C4-2B (cell line): ENCODE measurements at regions not wholly inside any gene's neighbourhood (a gene's known extent, or its start where the extent isn't known, plus 50 kb on each side); places are given as distances from the start of the nearest gene placed in this dataset.

Experiments
- ZFX ChIP-seq: fragments of 450-650 bp; IDR thresholded peaks from 2 replicates; pipeline ENCODE4 v1.6.1; 2017
- TF ChIP-seq, protein P1 (sequence below): fragments of 450-650 bp; conservative IDR thresholded peaks from 2 replicates; pipeline ENCODE4 v1.5.1; 2017; ENCODE audit warnings: mild to moderate bottlenecking

DNA sequence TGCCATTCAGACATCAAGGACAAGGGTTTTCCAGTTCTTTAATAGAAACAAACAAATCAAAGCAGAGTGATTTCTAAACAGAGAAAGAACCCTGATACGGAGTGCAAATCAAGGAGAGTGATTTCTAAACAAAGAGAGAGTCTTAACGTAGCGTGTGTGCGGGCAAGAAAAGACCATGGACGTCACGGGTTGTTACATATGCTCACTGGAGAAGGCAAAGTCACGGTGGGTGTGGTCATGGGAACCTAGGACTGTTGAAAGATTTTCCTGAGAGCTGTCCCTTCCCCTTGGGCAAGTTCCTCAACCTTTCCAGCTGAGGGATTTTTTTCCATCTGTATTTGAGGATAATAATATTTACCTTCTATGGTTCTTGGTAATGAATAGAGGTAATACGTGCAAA is 95.0 kb upstream of the SLC34A2 start:
- TF ChIP-seq, protein P1, sequence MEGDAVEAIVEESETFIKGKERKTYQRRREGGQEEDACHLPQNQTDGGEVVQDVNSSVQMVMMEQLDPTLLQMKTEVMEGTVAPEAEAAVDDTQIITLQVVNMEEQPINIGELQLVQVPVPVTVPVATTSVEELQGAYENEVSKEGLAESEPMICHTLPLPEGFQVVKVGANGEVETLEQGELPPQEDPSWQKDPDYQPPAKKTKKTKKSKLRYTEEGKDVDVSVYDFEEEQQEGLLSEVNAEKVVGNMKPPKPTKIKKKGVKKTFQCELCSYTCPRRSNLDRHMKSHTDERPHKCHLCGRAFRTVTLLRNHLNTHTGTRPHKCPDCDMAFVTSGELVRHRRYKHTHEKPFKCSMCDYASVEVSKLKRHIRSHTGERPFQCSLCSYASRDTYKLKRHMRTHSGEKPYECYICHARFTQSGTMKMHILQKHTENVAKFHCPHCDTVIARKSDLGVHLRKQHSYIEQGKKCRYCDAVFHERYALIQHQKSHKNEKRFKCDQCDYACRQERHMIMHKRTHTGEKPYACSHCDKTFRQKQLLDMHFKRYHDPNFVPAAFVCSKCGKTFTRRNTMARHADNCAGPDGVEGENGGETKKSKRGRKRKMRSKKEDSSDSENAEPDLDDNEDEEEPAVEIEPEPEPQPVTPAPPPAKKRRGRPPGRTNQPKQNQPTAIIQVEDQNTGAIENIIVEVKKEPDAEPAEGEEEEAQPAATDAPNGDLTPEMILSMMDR: no peak
- no peak for TF ChIP-seq ZFX
